Aorta (tissue), 5 donors: ENCODE measurements at regions not wholly inside any gene's neighbourhood (a gene's known extent, or its start where the extent isn't known, plus 50 kb on each side); places are given as distances from the start of the nearest gene placed in this dataset.

ENCODE experiments used
- ATAC-seq: fragments of 200-7000 bp; cut with Tn5 transposase; one replicate; pipeline ENCODE4 v1.9.1; 2022; ENCODE audit warnings: moderate library complexity; ENCODE audit not compliant: low FRiP score
- DNase-seq, 2 donors: peaks; one replicate each; pipeline ENCODE4 v3.0.0-alpha.2; 2020
- H3K27ac ChIP-seq, 2 donors: one replicate each; pipeline ENCODE4 v1.5.1; 2013; ENCODE audit warnings: low read length in 2 of 2, mild to moderate bottlenecking in 2 of 2, moderate library complexity in 2 of 2, control low read depth in 1 of 2, inconsistent platforms in 1 of 2, low read depth in 1 of 2
- H3K27me3 ChIP-seq, 2 donors: one replicate each; pipeline ENCODE4 v1.6.1; 2013; ENCODE audit warnings: control low read depth in 1 of 2, low read length in 1 of 2, mild to moderate bottlenecking in 1 of 2, moderate library complexity in 1 of 2; ENCODE audit not compliant: insufficient read depth in 2 of 2, control insufficient read depth in 1 of 2
- H3K36me3 ChIP-seq, 2 donors: one replicate each; pipeline ENCODE4 v1.6.1; 2013; ENCODE audit warnings: control low read depth in 1 of 2, low read length in 1 of 2, mild to moderate bottlenecking in 1 of 2; ENCODE audit not compliant: insufficient read depth in 2 of 2, control insufficient read depth in 1 of 2
- H3K4me1 ChIP-seq, 2 donors: one replicate each; pipeline ENCODE4 v1.6.1; 2013; ENCODE audit warnings: low read length in 2 of 2, control low read depth in 1 of 2, mild to moderate bottlenecking in 1 of 2, moderate library complexity in 1 of 2; ENCODE audit not compliant: insufficient read depth in 2 of 2, control insufficient read depth in 1 of 2
- H3K4me3 ChIP-seq, 2 donors: one replicate each; pipeline ENCODE4 v1.5.1; 2013; ENCODE audit warnings: low read length in 2 of 2, control low read depth in 1 of 2, mild to moderate bottlenecking in 1 of 2
- H3K9me3 ChIP-seq: one replicate; pipeline ENCODE4 v1.6.1; 2013; ENCODE audit warnings: mild to moderate bottlenecking, low read length; ENCODE audit not compliant: control insufficient read depth
- WGBS, 2 donors: extraction: QIAGEN DNeasy Blood & Tissue Kit; methylation state at CpG; one replicate each; pipeline ENCODE4 v1.1.7; 2013; 5-methylcytosine and 5-hydroxymethylcytosine counted together
- intact Hi-C, 2 donors: fragments of 100-400 bp; cut with DNase I; formaldehyde crosslinking; loops; one replicate each; pipeline versions ENCODE4 v1.14.2 to v1.15.0; 2022
- donor health status: healthy with polysubstance abuse.
- donor health status: Bipolar disorder and iron deficiency.
- donor health status: DM: no; HTN: no; CAD: no.
- donor health status: DM: no; HTN: no; CAD: no.
- donor health status: DM: yes; HTN: yes; CAD: no.

GRCh38 chr14:44352201-44352600, 154.9 kb downstream of the FSCB start:
- Histone ChIP-seq H3K27me3 (no peaks in the 10 kb centered on the region), H3K27ac (no peak overlapping the region), H3K4me3 (no peak overlapping the region), H3K4me1 (no peaks in the 10 kb centered on the region), H3K9me3 (peaks cover 5% of the 10 kb centered on the region), H3K36me3 (no peaks in the 10 kb centered on the region)
- DNase-seq, result no peak
- WGBS, 2 donors, result 76 to 86% methylated on average over 1 of the region's 1 CpG
- ATAC-seq, result no peak
- intact Hi-C loops, result no loop called here

GRCh38 chr14:44347316-44347715, 159.8 kb downstream of the FSCB start:
- ATAC-seq, result no peak
- WGBS, 2 donors, result 32 to 39% methylated on average over 1 of the region's 1 CpG

GRCh38 chr14:44341116-44341515, 166.0 kb downstream of the FSCB start:
- DNase-seq (no peak), ATAC-seq (no peak)
- H3K4me1 ChIP-seq, result no peaks in the 10 kb centered on the region
- H3K36me3 ChIP-seq, result no peaks in the 10 kb centered on the region
- no peaks in the 10 kb centered on the region for H3K27me3 ChIP-seq
- no peak overlapping the region for H3K4me3 ChIP-seq
- no peaks in the 10 kb centered on the region for H3K9me3 ChIP-seq
- 53 to 65% methylated on average over 3 of the region's 3 CpGs for WGBS, 2 donors
- intact Hi-C loops, result no loop called here
- H3K27ac ChIP-seq, result no peak overlapping the region

More at GRCh38 chr14:44347316-44347715, 159.8 kb downstream of the FSCB start:
- DNase-seq, result no peak
- Histone ChIP-seq H3K4me3 (no peak overlapping the region), H3K9me3 (peaks cover 6% of the 10 kb centered on the region), H3K27me3 (no peaks in the 10 kb centered on the region), H3K36me3 (no peaks in the 10 kb centered on the region), H3K4me1 (no peaks in the 10 kb centered on the region), H3K27ac (no peak overlapping the region)
- intact Hi-C loops, result no loop called here

GRCh38 chr14:44339862-44340261, 167.2 kb downstream of the FSCB start:
- H3K4me3 ChIP-seq, result no peak overlapping the region
- ATAC-seq (no peak), DNase-seq (no peak)
- H3K9me3 ChIP-seq, result no peaks in the 10 kb centered on the region
- no peak overlapping the region for H3K27ac ChIP-seq
- no peaks in the 10 kb centered on the region for H3K4me1 ChIP-seq
- H3K36me3 ChIP-seq, result no peaks in the 10 kb centered on the region
- no peaks in the 10 kb centered on the region for H3K27me3 ChIP-seq
- 84 to 85% methylated on average over 1 of the region's 1 CpG for WGBS, 2 donors
- intact Hi-C loops, result no loop called here

- no peak for ATAC-seq
- intact Hi-C loops, result no loop called here
- H3K4me3 ChIP-seq, result no peak overlapping the region
- H3K9me3 ChIP-seq, result no peaks in the 10 kb centered on the region
- no peak overlapping the region for H3K27ac ChIP-seq
- no peak for DNase-seq
- no peaks in the 10 kb centered on the region for H3K4me1 ChIP-seq
- no peaks in the 10 kb centered on the region for H3K27me3 ChIP-seq
- H3K36me3 ChIP-seq, result no peaks in the 10 kb centered on the region
These were observed 167.9 kb downstream of the FSCB start for GRCh38 chr14:44339231-44339630.

GRCh38 chr14:44317441-44317746, 189.7 kb downstream of the FSCB start:
- H3K4me1 ChIP-seq, result no peaks in the 10 kb centered on the region
- H3K36me3 ChIP-seq, result no peaks in the 10 kb centered on the region
- no peak overlapping the region for H3K27ac ChIP-seq
- 80 to 81% methylated on average over 2 of the region's 2 CpGs for WGBS, 2 donors
- H3K9me3 ChIP-seq, result no peaks in the 10 kb centered on the region
- ATAC-seq, result no peak
- intact Hi-C loops, result no loop called here
- DNase-seq, result no peak
- H3K27me3 ChIP-seq, result no peaks in the 10 kb centered on the region
- no peak overlapping the region for H3K4me3 ChIP-seq

GRCh38 chr14:44316647-44317440, 190.2 kb downstream of the FSCB start:
- DNase-seq, result no peak
- H3K4me1 ChIP-seq, result no peaks in the 10 kb centered on the region
- no peaks in the 10 kb centered on the region for H3K9me3 ChIP-seq
- no peak for ATAC-seq
- H3K4me3 ChIP-seq, result no peak overlapping the region
- intact Hi-C loops, result no loop called here
- H3K27me3 ChIP-seq, result no peaks in the 10 kb centered on the region
- H3K36me3 ChIP-seq, result no peaks in the 10 kb centered on the region
- no peak overlapping the region for H3K27ac ChIP-seq
- 51 to 56% methylated on average over 7 of the region's 7 CpGs for WGBS, 2 donors

- no peak overlapping the region for H3K27ac ChIP-seq
- H3K4me1 ChIP-seq, result no peaks in the 10 kb centered on the region
- WGBS, 2 donors, result 95% methylated on average over 1 of the region's 1 CpG
- no peaks in the 10 kb centered on the region for H3K9me3 ChIP-seq
- DNase-seq (no peak), ATAC-seq (no peak)
- H3K27me3 ChIP-seq, result no peaks in the 10 kb centered on the region
- intact Hi-C loops, result no loop called here
- H3K4me3 ChIP-seq, result no peak overlapping the region
- no peaks in the 10 kb centered on the region for H3K36me3 ChIP-seq
These were observed 197.8 kb downstream of the FSCB start for GRCh38 chr14:44309331-44309730.

GRCh38 chr14:44300916-44301315, 206.2 kb downstream of the FSCB start:
- H3K9me3 ChIP-seq, result peaks cover 2% of the 10 kb centered on the region
- DNase-seq (no peak), ATAC-seq (no peak)
- intact Hi-C loops, result no loop called here
- no peak overlapping the region for H3K27ac ChIP-seq
- H3K36me3 ChIP-seq, result no peaks in the 10 kb centered on the region
- H3K4me1 ChIP-seq, result no peaks in the 10 kb centered on the region
- no peaks in the 10 kb centered on the region for H3K27me3 ChIP-seq
- H3K4me3 ChIP-seq, result no peak overlapping the region
